ENCODE measurements at regions not wholly inside any gene's neighbourhood (a gene's known extent, or its start where the extent isn't known, plus 50 kb on each side); places are given as distances from the start of the nearest gene placed in this dataset.

DNA sequence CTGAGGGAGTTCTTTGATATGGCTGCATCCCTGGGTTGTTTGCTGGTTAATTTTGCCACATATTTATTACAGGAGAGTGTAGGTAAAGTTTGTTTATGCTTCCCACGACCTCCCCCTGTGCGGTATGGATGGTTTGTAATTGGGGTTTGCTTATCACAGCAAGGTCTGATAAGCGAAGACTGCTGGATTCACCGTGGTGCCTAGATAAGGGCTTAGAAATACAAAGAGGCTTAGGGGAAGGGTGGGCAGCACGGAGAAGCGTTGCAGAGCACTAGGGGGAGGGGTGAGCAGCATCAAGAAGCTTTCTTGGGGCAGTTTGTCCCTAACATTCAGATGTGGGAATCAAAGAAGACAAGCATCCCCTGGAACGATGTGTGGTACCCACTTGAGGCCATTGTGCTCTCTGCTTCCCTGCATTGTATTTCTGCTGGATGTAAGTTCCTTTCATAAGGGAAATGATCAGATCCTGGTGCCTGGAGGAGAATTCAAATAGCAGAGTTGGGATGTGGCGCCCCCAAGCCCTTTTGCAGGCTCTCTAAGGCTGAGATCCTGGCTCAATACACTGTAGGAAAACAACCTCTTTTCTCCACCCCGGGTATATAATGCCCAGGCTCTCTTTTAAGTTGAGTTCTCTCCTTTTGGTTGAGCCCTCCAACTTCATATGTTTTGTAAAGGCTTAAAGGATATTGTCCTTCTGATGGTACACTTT is 598.1 kb upstream of the ADGRL4 start:
- DNase-seq (ENCODE audit: low spot score) = no peak

GRCh38 chr1:79603843-79604242 is 597.3 kb upstream of the ADGRL4 start:
- no peak for DNase-seq (ENCODE audit: low spot score)

DNA sequence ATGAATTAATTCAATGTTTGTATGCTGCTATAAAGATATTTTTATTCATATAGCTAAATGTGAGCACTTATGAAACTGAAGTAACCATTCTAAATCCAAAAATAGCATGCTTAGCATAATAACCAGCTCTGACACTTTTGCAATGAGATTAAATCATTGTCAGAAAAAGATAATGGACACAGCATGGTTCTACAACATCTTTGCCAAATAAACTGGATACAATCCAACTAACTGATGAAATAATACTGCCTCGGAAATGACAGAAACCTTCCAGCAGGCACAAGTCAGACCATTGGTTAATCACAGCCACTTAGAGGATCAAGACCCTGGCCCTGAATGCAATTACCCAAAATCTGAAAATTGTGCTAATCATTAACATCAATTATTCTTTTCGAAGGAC is 592.7 kb upstream of the ADGRL4 start:
- no peak for DNase-seq (ENCODE audit: low spot score)

- no peak for DNase-seq (ENCODE audit: low spot score)
Measured at GRCh38 chr1:79595931-79596330, 589.4 kb upstream of the ADGRL4 start.

GRCh38 chr1:79594121-79594698 is 587.7 kb upstream of the ADGRL4 start:
- no peak for DNase-seq (ENCODE audit: low spot score)

GRCh38 chr1:79592707-79593106 is 586.2 kb upstream of the ADGRL4 start:
- no peak for DNase-seq (ENCODE audit: low spot score)

GRCh38 chr1:79588719-79589118 is 582.2 kb upstream of the ADGRL4 start:
- DNase-seq (ENCODE audit: low spot score) = no peak

- DNase-seq (ENCODE audit: low spot score) = no peak
Measured at GRCh38 chr1:79587229-79587628, 580.7 kb upstream of the ADGRL4 start.

DNA sequence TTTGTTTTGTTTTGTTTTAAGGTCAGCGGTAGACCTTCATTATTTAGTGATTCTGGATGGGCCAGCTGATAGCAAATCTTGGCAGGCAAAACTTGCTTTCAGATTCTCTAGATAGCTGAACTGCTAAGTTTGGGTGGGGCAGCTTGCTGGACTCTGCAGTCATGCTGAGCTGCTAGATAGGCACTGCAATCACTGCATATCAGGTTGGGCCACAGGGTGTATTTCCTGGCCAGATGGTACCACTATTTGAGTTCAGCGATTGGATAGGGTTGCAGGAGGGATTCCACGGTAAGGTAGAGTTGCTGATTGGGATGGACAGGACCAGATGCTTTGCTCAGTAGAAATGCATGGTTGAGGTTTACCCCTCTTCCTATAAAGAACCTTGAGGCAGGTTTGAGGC is 579.3 kb upstream of the ADGRL4 start:
- DNase-seq (ENCODE audit: low spot score) = no peak

GRCh38 chr1:79575424-79575823 is 568.9 kb upstream of the ADGRL4 start:
- DNase-seq (ENCODE audit: low spot score) = no peak

DNA sequence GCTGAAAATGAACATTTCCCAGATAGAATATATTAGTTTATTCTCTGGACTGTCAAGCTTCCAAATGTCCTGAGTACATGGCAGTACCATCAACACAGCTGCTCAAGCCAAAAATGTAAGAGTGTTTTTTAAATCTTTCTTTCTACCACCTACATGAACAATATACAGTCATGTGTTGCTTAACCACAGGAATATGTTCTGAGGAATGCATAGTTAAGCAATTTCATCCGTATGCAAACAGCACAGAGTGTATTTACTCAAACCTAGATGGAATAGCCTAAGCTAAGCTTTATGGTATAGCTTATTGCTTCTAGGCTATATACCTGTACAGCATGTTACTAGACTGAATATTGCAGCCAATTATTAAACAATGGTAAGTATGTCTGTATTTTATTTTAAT is 561.9 kb upstream of the ADGRL4 start:
- no peak for DNase-seq (ENCODE audit: low spot score)

DNA sequence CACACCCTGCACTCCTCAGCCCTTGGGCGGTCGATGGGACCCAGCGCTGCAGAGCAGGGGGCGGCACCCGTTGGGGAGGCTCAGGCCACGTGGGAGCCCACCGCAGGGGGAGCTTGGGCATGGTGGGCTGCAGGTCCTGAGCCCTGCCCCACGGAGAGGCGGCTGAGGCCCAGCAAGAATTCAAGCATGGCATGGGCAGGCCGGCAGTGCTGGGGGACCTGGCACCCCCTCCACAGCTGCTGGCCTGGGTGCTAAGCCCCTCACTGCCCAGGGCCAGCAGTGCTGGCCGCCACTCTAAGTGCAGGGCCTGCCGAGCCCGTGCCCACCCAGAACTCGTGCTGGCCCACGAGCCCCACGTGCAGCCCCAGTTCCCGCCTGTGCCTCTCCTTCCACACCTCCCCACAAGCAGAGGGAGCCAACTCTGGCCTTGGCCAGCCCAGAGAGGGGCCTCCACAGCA is 555.0 kb upstream of the ADGRL4 start:
- no peak for DNase-seq (ENCODE audit: low spot score)

DNA sequence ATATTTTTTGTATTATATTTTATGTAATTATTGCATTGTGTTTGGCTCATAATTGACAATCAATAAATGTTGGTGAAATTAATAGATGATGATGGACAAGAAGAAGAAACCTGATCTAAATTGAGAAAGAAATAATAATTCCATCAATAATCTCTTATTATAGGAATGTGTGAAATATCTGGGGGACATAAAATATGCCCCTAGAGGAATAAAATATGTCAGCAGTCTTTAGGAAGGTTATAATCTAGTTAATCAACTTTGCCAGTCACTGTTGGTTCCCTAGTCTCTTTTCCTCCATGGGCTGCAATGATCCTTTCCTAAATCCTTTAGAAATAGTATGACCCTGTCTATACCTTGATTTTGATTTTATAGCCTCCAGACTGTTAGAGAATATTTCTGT is 549.7 kb upstream of the ADGRL4 start:
- DNase-seq (ENCODE audit: low spot score) = no peak

DNA sequence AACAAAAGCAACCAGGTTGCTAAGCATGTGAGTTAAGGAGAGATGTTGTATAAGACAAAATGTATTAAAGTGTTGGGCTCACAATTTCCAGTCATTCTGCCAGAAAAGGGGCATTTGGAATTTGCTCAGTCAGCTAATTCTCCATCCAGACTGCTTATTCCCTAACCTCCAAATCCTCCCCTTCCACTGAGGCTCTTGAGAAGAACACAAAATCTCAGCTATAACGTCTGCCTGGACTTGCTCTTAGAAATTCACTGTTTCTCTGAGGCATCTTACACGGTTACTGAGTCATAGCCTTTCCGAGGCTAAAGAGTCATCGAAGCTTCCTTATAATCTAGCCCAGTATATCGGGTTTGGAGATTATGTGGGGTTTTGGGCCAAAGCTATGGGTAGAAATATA is 548.2 kb upstream of the ADGRL4 start:
- DNase-seq (ENCODE audit: low spot score) = no peak

- DNase-seq (ENCODE audit: low spot score) = no peak
Measured at GRCh38 chr1:79551321-79551720, 544.8 kb upstream of the ADGRL4 start.

- no peak for DNase-seq (ENCODE audit: low spot score)
Measured at GRCh38 chr1:79550402-79550801, 543.9 kb upstream of the ADGRL4 start.

- no peak for DNase-seq (ENCODE audit: low spot score)
Measured at GRCh38 chr1:79549201-79549600, 542.7 kb upstream of the ADGRL4 start.

DNA sequence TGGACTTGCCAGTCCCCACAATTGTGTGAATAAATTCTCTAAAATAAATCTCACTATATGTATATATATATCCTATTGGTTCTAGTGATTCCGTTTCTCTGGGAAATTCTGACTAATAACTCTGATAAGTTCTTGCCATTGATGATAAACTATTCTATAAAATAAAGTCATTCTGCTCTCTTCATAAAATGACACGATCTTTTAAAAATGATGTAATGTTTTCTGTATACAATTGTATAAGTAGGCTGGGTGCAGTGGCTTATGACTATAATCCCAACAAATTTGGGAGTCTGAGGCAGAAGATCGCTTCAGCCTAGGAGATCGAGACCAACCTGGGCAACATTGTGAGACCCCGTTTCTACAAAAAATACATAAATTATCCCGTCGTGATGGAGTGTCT is 541.0 kb upstream of the ADGRL4 start:
- no peak for DNase-seq (ENCODE audit: low spot score)

GRCh38 chr1:79543394-79543793 is 536.9 kb upstream of the ADGRL4 start:
- DNase-seq (ENCODE audit: low spot score) = no peak

- no peak for DNase-seq (ENCODE audit: low spot score)
Measured at GRCh38 chr1:79539001-79539400, 532.5 kb upstream of the ADGRL4 start.

DNA sequence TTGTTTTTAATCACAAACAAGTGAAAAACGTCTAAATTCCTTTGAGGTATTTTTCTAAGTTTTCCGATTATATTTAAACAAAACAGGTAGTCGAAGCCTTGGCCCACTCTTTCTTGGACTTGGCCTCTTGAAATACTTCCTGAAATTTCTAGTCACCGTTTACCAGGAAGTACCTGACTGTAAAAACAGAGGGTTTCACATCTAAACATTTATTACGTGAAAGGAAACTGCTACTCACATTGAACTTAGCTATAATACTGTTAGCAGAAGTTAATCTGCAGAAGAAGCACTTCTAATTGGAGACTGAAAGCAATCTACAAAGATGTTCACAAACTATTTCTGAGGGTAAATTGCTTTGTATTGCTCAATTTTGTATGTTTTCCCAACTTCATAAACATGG is 526.0 kb upstream of the ADGRL4 start:
- no peak for DNase-seq (ENCODE audit: low spot score)

- DNase-seq (ENCODE audit: low spot score) = no peak
Measured at GRCh38 chr1:79531790-79532189, 525.3 kb upstream of the ADGRL4 start.

DNA sequence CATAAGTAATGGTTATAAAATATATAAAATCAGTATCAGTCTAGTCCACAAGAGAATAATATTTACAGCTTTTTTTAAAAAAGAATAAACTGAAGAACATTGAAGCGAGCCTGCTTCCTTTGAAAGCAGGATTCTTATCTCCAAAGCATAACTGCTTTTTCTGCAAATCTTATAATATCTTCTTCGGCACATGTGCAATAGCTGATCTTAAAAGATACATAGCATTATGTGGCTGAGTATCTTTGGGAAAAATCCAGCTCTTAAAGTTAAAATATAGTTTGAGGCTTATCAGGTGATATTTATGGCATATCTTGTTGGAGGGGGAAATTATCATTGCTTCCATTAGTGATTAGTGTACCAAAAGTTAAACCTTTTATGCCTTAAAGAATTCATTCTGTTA is 523.9 kb upstream of the ADGRL4 start:
- DNase-seq (ENCODE audit: low spot score) = no peak

DNA sequence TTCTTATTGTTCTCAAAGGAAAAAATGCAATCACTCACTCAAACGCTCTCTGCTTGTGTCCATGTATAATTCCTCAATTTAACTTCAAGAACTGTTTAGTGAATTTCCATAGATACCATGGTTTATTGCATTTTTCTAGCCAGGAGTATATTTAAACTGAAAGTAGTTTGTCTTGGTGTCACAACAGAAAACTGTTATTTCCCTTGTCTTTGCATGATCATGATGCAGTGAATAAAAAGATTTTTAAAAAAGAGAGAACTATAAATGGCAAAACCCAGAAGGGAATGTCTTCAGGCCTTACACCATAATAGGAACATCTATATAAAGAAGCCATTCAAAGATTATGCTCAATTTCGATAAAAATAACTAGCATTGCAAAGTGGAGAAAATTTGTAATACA is 523.5 kb upstream of the ADGRL4 start:
- no peak for DNase-seq (ENCODE audit: low spot score)
